ENCODE measurements at regions not wholly inside any gene's neighbourhood (a gene's known extent, or its start where the extent isn't known, plus 50 kb on each side); places are given as distances from the start of the nearest gene placed in this dataset.
A peak's percentile ranks its signal among the peaks of the same experiment; 100 is the strongest.

DNA sequence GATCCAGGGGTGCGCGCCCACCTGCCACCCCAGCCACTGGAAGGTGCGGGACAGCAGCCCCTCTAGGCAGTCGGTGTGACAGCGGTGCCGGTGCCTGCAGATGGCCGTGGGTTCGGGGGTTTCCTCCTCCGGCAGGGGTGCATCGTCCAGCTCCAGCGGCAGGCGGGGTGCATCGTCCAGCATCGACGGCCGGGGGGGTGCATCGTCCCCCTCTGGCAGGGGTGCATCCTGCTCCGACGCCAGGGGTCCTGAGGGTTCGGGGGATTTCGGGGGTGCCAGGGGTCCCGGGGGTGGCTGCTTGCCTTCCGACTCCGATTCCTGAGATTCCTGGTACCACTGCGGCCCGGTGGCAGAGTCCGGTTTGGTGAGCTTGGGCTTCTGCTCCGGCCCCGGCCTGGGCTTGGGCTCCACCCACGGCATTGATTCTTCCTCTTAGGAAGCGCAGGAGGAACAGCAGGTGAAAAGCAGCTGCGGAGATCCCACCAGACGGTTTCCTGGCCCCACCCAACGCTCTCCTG lies 90.2 kb upstream of the RAB18 start:
- TF ChIP-seq, protein P1, sequence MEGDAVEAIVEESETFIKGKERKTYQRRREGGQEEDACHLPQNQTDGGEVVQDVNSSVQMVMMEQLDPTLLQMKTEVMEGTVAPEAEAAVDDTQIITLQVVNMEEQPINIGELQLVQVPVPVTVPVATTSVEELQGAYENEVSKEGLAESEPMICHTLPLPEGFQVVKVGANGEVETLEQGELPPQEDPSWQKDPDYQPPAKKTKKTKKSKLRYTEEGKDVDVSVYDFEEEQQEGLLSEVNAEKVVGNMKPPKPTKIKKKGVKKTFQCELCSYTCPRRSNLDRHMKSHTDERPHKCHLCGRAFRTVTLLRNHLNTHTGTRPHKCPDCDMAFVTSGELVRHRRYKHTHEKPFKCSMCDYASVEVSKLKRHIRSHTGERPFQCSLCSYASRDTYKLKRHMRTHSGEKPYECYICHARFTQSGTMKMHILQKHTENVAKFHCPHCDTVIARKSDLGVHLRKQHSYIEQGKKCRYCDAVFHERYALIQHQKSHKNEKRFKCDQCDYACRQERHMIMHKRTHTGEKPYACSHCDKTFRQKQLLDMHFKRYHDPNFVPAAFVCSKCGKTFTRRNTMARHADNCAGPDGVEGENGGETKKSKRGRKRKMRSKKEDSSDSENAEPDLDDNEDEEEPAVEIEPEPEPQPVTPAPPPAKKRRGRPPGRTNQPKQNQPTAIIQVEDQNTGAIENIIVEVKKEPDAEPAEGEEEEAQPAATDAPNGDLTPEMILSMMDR (IDR thresholded peaks at IDR 0.05; ENCODE audit: extremely low read depth in 1 of 2, insufficient read depth in 1 of 2, low read depth in 1 of 2, low read length in 2 of 2) = no peak
- TF ChIP-seq, protein P2, sequence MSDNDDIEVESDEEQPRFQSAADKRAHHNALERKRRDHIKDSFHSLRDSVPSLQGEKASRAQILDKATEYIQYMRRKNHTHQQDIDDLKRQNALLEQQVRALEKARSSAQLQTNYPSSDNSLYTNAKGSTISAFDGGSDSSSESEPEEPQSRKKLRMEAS (IDR thresholded peaks at IDR 0.05; ENCODE audit: insufficient read depth, insufficient read length) = no peak
- TF ChIP-seq POLR2A (IDR thresholded peaks at IDR 0.05; ENCODE audit: low read depth, low read length) (no peak), EZH2 (IDR thresholded peaks at IDR 0.05; ENCODE audit: borderline replicate concordance, low read depth, low read length, severe bottlenecking) (peak; percentile 51)
